Astrocyte (in vitro differentiated cells and primary cell): ENCODE measurements at regions not wholly inside any gene's neighbourhood (a gene's known extent, or its start where the extent isn't known, plus 50 kb on each side); places are given as distances from the start of the nearest gene placed in this dataset.

Experiments
- DNase-seq: peaks from one replicate; pipeline ENCODE4 v3.0.0-alpha.2; 2010; ENCODE audit warnings: low read depth
- FAIRE-seq: peaks from 2 replicates; lab custom pipeline; 2011; peaks lifted over from hg19 to GRCh38; lab: Jason Lieb, UNC
- H2AFZ ChIP-seq: 2 replicates; pipeline ENCODE4 v1.6.0; 2012; ENCODE audit warnings: low read depth, low read length, inconsistent platforms
- H3K27ac ChIP-seq: 2 replicates; pipeline ENCODE4 v1.5.1; 2011; ENCODE audit warnings: low read depth, low read length, inconsistent platforms
- H3K27me3 ChIP-seq: 2 replicates; pipeline ENCODE4 v1.6.0; 2011; ENCODE audit warnings: low read length, inconsistent platforms; ENCODE audit not compliant: insufficient read depth
- H3K36me3 ChIP-seq: 2 replicates; pipeline ENCODE4 v1.5.1; 2011; ENCODE audit warnings: low read length, inconsistent platforms; ENCODE audit not compliant: insufficient read depth
- H3K4me1 ChIP-seq: 2 replicates; pipeline ENCODE4 v1.5.1; 2011; ENCODE audit warnings: low read length, inconsistent platforms; ENCODE audit not compliant: insufficient read depth
- H3K4me2 ChIP-seq: 2 replicates; pipeline ENCODE4 v1.6.0; 2012; ENCODE audit warnings: low read length, inconsistent platforms
- H3K4me3 ChIP-seq: 2 replicates; pipeline ENCODE4 v1.5.1; 2011; ENCODE audit warnings: low read depth, mild to moderate bottlenecking, low read length, inconsistent platforms; ENCODE audit not compliant: insufficient read depth
- H3K79me2 ChIP-seq: 2 replicates; pipeline ENCODE4 v1.6.0; 2012; ENCODE audit warnings: mild to moderate bottlenecking, low read length, inconsistent platforms; ENCODE audit not compliant: insufficient read depth
- H3K9ac ChIP-seq: 2 replicates; pipeline ENCODE4 v1.6.0; 2012; ENCODE audit warnings: mild to moderate bottlenecking, low read length, inconsistent platforms
- H3K9me3 ChIP-seq: 2 replicates; pipeline ENCODE4 v1.5.1; 2012; ENCODE audit warnings: low read depth, mild to moderate bottlenecking, low read length, inconsistent platforms; ENCODE audit not compliant: insufficient read depth
- H4K20me1 ChIP-seq: 2 replicates; pipeline ENCODE4 v1.6.0; 2012; ENCODE audit warnings: low read length, inconsistent platforms; ENCODE audit not compliant: insufficient read depth
- H3K27ac Mint-ChIP-seq: one replicate; pipeline ENCODE4 v1.8.0; 2021; ENCODE audit warnings: mild to moderate bottlenecking, mixed read lengths; ENCODE audit not compliant: unreplicated experiment
- H3K27me3 Mint-ChIP-seq: one replicate; pipeline ENCODE4 v1.8.0; 2021; ENCODE audit warnings: low read depth, mixed read lengths; ENCODE audit not compliant: unreplicated experiment
- H3K36me3 Mint-ChIP-seq: one replicate; pipeline ENCODE4 v1.8.0; 2021; ENCODE audit warnings: low read depth, mixed read lengths; ENCODE audit not compliant: unreplicated experiment
- H3K4me1 Mint-ChIP-seq: one replicate; pipeline ENCODE4 v1.8.0; 2021; ENCODE audit warnings: low read depth, mixed read lengths; ENCODE audit not compliant: unreplicated experiment
- H3K4me3 Mint-ChIP-seq: one replicate; pipeline ENCODE4 v1.8.0; 2021; ENCODE audit warnings: mild to moderate bottlenecking, moderate library complexity, mixed read lengths; ENCODE audit not compliant: unreplicated experiment
- H3K9me3 Mint-ChIP-seq: one replicate; pipeline ENCODE4 v1.8.0; 2021; ENCODE audit warnings: mild to moderate bottlenecking, mixed read lengths; ENCODE audit not compliant: unreplicated experiment
- EZH2 ChIP-seq: IDR thresholded peaks from 2 replicates; pipeline ENCODE4 v1.6.1; 2012; ENCODE audit warnings: mild to moderate bottlenecking, low read length, inconsistent platforms; ENCODE audit not compliant: insufficient read depth
- TF ChIP-seq, protein P1 (sequence below): IDR thresholded peaks from 2 replicates; pipeline ENCODE4 v1.5.1; 2011; ENCODE audit warnings: low read depth, mild to moderate bottlenecking, inconsistent platforms, low read length, moderate library complexity; ENCODE audit not compliant: insufficient read depth

GRCh38 chr17:63361182-63361581 is 84.9 kb downstream of the CYB561 start:
- Mint-ChIP-seq H3K27ac (no peak overlapping the region), H3K4me3 (no peak overlapping the region), H3K4me1 (peaks cover 21% of the 10 kb centered on the region), H3K27me3 (no peaks in the 10 kb centered on the region), H3K9me3 (no peaks in the 10 kb centered on the region), H3K36me3 (peaks cover 19% of the 10 kb centered on the region)
- H3K27ac ChIP-seq, result no peak overlapping the region
- DNase-seq (no peak), FAIRE-seq (no peak)
- peaks cover 10% of the 10 kb centered on the region for H4K20me1 ChIP-seq
- H3K4me1 ChIP-seq, result peaks cover 29% of the 10 kb centered on the region
- H3K27me3 ChIP-seq, result no peaks in the 10 kb centered on the region
- H3K9me3 ChIP-seq, result peaks cover 5% of the 10 kb centered on the region
- peaks cover 3% of the 10 kb centered on the region for H3K79me2 ChIP-seq
- no peak for TF ChIP-seq EZH2
- TF ChIP-seq, protein P1, sequence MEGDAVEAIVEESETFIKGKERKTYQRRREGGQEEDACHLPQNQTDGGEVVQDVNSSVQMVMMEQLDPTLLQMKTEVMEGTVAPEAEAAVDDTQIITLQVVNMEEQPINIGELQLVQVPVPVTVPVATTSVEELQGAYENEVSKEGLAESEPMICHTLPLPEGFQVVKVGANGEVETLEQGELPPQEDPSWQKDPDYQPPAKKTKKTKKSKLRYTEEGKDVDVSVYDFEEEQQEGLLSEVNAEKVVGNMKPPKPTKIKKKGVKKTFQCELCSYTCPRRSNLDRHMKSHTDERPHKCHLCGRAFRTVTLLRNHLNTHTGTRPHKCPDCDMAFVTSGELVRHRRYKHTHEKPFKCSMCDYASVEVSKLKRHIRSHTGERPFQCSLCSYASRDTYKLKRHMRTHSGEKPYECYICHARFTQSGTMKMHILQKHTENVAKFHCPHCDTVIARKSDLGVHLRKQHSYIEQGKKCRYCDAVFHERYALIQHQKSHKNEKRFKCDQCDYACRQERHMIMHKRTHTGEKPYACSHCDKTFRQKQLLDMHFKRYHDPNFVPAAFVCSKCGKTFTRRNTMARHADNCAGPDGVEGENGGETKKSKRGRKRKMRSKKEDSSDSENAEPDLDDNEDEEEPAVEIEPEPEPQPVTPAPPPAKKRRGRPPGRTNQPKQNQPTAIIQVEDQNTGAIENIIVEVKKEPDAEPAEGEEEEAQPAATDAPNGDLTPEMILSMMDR, result no peak
- no peak overlapping the region for H3K9ac ChIP-seq
- no peak overlapping the region for H2AFZ ChIP-seq
- peaks cover 4% of the 10 kb centered on the region for H3K36me3 ChIP-seq
- no peak overlapping the region for H3K4me2 ChIP-seq
- H3K4me3 ChIP-seq, result no peak overlapping the region

GRCh38 chr17:63362115-63362514 is 84.0 kb downstream of the CYB561 start:
- Mint-ChIP-seq H3K36me3 (peaks cover 19% of the 10 kb centered on the region), H3K9me3 (no peaks in the 10 kb centered on the region), H3K4me1 (peaks cover 17% of the 10 kb centered on the region), H3K27me3 (no peaks in the 10 kb centered on the region), H3K4me3 (no peak overlapping the region), H3K27ac (no peak overlapping the region)
- Histone ChIP-seq H2AFZ (no peak overlapping the region), H3K36me3 (peaks cover 6% of the 10 kb centered on the region), H3K4me1 (peaks cover 21% of the 10 kb centered on the region), H3K9me3 (peaks cover 5% of the 10 kb centered on the region), H3K4me3 (no peak overlapping the region), H4K20me1 (peaks cover 10% of the 10 kb centered on the region), H3K27me3 (no peaks in the 10 kb centered on the region), H3K79me2 (peaks cover 3% of the 10 kb centered on the region), H3K9ac (no peak overlapping the region), H3K27ac (no peak overlapping the region), H3K4me2 (no peak overlapping the region)
- FAIRE-seq, result no peak
- TF ChIP-seq EZH2, result no peak
- TF ChIP-seq, protein P1, result no peak
- DNase-seq, result no peak

GRCh38 chr17:63364387-63364786 is 81.7 kb downstream of the CYB561 start:
- Histone ChIP-seq H3K4me2 (no peak overlapping the region), H3K9ac (no peak overlapping the region), H3K9me3 (peaks cover 5% of the 10 kb centered on the region), H3K36me3 (peaks cover 6% of the 10 kb centered on the region), H3K4me3 (no peak overlapping the region), H2AFZ (no peak overlapping the region), H3K79me2 (no peaks in the 10 kb centered on the region), H3K27me3 (no peaks in the 10 kb centered on the region), H3K4me1 (peaks cover 6% of the 10 kb centered on the region), H3K27ac (no peak overlapping the region), H4K20me1 (peaks cover 6% of the 10 kb centered on the region)
- Mint-ChIP-seq H3K4me1 (peaks cover 4% of the 10 kb centered on the region), H3K27ac (no peak overlapping the region), H3K27me3 (no peaks in the 10 kb centered on the region), H3K9me3 (no peaks in the 10 kb centered on the region), H3K36me3 (peaks cover 15% of the 10 kb centered on the region), H3K4me3 (no peak overlapping the region)
- FAIRE-seq, result no peak
- TF ChIP-seq EZH2, result no peak
- TF ChIP-seq, protein P1, result no peak
- peak; percentile 62 for DNase-seq
